HG02973 (cell line): ENCODE measurements at regions not wholly inside any gene's neighbourhood (a gene's known extent, or its start where the extent isn't known, plus 50 kb on each side); places are given as distances from the start of the nearest gene placed in this dataset.
"Not testable (repeated sequence)": the region's sequence is repeated elsewhere in the genome, so short reads cannot be mapped to it uniquely, and the experiment has no call there.

Experiments
- ATAC-seq: cut with Tn5 transposase; IDR thresholded peaks from one replicate; pipeline ENCODE4 v1.9.1; 2021; ENCODE audit warnings: moderate library complexity; ENCODE audit not compliant: unreplicated experiment

- no peak for ATAC-seq
These were observed 947.6 kb upstream of the MDGA2 start for GRCh38 chr14:48622980-48623379.

DNA sequence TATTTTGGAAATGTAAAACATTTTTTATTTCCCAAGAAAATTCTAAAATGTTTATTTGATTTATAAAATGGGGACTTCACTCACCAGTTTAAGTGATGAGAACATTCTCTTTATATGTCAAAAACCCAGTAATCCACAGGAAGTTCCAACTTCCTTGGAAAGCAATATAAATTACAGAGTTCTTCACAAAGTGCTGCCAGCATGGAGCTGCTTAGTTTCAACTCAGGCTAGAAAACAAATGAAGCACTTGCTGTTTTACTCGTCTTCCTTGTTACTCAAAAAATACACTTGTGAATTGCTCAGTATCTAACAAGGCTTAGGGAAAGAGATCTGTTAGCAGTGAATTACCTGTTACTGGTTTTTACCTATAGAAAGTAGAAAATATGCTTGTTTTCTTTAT is 942.7 kb upstream of the MDGA2 start:
- no peak for ATAC-seq

- no peak for ATAC-seq
These were observed 941.5 kb upstream of the MDGA2 start for GRCh38 chr14:48616931-48617330.

DNA sequence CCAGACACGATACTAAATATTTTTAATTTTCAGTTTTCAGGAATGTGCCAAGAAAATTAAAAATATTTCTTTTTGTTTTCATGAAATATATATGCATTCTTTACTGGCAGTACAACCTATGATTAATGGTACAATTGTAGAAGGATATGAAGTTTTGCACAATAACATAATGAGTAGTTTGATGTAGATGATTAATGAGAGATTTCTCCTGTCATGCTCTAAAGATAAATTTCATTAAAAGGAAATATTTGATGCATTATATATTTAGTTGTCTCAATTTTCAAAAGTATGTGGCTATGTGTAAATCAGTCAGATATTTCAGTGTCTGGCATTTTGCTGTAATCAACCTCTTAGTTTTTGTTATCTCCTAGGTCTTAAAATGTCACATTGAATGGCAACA is 940.2 kb upstream of the MDGA2 start:
- ATAC-seq: no peak

DNA sequence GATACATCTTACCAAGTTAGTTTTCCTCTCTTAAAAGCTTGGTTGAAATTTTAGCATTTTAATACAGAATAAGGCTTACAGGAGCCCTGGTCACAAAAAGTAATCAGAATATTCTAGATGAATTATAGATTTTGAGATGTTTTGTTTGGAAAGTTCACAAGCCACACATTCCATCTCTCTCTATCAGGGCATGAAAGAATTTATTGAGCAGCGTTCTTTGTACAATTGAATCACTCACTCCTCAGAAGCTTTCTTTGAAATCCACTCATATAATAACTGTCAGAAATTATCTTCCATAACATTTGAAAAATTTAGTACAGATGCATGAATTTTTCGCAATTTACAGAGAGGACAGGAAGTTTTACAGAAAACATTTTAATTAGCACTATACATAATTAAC is 938.6 kb upstream of the MDGA2 start:
- ATAC-seq: no peak

GRCh38 chr14:48606960-48607359 is 931.6 kb upstream of the MDGA2 start:
- ATAC-seq: not testable (repeated sequence)

GRCh38 chr14:48598458-48598857 is 923.1 kb upstream of the MDGA2 start:
- ATAC-seq: no peak

GRCh38 chr14:48586099-48586498 is 910.7 kb upstream of the MDGA2 start:
- ATAC-seq: no peak

DNA sequence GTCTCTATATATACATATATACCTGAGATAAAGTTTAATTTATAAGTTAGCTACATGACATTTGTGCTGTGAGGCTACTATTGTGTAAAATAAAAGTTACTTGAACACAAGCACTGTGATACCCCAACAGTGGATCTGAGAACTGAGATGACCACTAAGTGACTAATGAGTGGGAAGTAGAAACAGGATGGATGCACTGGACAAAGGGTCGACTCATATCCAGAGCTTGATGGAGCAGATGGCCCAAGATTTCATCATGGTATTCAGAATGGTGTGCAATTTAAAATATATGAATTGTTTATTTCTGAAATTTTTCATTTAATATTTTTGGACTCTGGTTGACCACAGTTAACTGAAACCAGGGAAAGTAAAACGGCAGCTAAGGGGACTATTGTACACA is 908.6 kb upstream of the MDGA2 start:
- ATAC-seq: peak; percentile 79

GRCh38 chr14:48582938-48583337 is 907.5 kb upstream of the MDGA2 start:
- ATAC-seq: no peak

DNA sequence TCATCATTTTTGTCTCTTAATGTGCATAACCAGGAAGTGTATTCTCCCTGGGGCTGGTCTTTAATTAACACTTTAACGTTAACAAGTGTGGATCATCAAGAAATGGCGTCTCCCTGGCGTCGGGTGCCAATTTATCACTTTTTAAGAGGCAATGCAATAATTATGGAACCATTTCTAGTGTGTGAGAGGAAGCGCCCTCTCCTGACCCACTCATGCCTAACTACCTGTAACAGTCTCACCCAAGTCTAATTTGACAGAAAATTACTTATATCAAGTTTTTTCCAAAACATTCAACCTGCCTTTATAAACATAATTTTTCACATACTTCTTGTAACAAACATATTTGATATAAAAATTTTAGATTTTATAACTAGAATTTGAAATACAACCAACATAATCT is 905.3 kb upstream of the MDGA2 start:
- no peak for ATAC-seq

GRCh38 chr14:48575772-48576171 is 900.4 kb upstream of the MDGA2 start:
- no peak for ATAC-seq

- no peak for ATAC-seq
These were observed 893.3 kb upstream of the MDGA2 start for GRCh38 chr14:48568688-48569087.

DNA sequence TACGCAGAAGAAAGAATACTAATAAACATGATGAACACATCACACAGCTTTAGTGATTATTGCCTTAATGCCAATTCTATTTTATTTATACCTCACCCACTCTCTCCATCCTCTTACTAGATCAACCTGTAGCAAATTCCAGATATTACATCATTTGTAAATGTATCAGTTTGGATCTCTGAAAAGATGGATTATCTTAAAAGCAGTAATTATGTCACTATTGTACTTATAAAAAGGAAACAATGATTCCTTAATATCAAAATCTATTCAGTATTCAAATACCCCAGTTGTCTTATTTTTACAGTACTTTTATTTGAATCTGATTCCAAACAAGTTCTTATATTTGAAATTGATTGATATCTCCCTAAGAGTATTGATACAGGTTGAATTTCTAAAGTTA is 892.8 kb upstream of the MDGA2 start:
- ATAC-seq: no peak

GRCh38 chr14:48563489-48563888 is 888.1 kb upstream of the MDGA2 start:
- no peak for ATAC-seq

DNA sequence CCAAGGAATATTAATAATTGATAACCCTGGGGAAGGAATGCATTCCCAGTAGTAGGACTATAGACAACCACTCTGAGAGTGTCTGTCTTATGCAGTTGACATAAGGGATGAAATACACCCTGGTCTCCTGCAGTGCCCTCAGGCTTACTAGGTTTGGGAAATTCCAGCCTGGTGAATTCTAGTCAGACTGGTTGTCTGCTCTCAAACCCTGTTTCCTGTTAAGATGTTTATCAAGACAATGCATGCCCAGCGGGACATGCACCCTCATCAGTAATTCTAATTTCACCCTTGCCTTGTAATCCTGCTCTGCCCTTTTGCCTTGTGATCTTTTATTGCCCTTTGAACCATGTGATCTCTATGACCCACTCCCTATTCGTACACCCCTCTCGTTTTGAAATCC is 886.0 kb upstream of the MDGA2 start:
- not testable (repeated sequence) for ATAC-seq

- ATAC-seq: no peak
These were observed 885.0 kb upstream of the MDGA2 start for GRCh38 chr14:48560421-48560820.

DNA sequence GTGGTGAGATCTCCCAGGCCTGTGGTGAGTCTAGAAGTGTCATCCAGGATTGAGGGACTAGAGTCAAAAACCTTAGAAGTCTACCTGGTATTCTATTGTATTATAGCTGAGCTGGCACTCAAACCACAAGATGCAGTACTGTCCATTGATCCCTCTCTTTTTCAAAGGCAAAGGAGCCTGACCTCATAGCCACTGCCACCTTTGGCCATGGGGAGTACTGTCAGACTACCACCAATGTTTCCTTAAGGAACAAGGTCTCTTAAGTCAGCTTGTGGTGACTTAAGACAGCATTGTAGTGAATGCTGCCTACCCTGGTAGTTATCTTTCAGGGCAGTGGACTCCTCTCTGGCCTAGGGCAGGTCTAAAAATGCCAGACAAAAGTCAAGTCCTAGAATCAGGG is 878.0 kb upstream of the MDGA2 start:
- no peak for ATAC-seq

- ATAC-seq: no peak
These were observed 871.6 kb upstream of the MDGA2 start for GRCh38 chr14:48546996-48547395.

DNA sequence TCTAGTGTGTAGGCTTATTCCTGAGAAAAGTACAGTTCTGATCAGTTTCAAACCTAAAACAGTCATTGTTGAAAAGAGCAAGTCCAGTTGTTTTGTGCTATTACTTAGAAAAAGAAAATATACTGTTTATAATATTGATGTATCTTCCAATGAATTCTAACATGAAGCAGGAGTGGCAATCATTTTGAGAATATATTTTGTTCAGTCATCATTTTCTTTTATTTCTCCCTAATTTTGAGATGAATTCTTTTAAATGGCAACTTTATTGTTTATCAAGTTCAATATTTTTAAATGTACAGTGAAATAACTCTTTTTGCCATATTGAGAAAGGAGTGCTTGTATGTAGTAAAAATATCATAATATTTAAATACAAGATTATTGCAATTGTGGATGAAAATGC is 862.2 kb upstream of the MDGA2 start:
- ATAC-seq: no peak

DNA sequence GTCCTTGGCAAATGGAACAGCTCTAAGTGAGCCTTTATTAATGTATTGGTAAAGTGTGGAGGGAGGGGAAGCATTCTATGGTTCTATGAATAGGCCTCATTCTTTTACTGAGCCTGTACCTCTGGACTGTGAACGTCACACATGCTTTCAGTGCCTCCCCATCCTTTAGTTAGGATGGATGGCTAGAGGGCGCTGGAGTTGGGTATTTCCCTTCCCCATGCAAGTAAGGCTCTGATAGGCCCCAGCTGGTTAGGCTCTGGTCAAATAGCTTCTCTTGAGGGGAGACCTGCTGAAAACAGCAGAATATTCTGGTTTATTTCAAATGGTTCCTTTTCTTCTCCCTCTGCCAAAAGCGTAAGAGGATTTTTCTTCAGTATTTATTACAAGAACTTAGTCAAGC is 860.9 kb upstream of the MDGA2 start:
- no peak for ATAC-seq

DNA sequence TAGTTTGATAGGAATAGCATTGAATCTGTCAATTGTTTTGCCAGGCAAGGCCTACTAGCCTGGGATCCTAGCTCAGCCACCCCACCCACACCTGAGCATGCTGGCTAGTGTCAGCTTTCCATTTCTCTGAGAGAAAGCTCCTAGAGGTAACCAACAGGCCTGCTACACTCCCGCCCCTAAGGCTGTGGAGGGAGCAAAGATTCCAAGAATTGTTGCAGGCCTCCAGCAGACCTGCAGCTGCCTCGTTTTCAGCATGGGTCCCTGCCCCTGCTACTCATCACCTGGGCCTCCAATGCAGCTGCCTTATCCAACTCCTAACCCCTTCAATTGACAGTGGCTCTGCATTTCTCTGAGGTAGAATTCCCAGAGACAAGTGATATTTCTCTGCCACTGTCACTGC is 852.4 kb upstream of the MDGA2 start:
- no peak for ATAC-seq

DNA sequence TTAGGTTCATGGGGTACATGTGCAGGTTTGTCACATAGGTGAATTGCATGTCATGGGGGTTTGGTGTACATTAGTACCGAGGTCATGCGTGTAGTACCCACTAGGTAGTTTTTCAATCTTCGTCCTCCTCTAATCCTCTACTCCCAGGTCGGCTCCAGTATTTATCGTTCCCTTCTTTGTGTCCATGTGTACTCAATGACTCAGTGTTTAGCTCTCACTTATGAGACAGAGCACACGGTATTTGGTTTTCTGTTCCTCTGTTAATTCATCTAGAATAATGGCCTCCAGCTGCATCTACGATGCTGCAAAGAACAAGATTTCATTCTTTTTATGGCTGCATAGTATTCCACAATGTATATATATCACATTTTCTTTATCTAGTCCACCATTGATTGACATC is 850.9 kb upstream of the MDGA2 start:
- ATAC-seq: no peak

DNA sequence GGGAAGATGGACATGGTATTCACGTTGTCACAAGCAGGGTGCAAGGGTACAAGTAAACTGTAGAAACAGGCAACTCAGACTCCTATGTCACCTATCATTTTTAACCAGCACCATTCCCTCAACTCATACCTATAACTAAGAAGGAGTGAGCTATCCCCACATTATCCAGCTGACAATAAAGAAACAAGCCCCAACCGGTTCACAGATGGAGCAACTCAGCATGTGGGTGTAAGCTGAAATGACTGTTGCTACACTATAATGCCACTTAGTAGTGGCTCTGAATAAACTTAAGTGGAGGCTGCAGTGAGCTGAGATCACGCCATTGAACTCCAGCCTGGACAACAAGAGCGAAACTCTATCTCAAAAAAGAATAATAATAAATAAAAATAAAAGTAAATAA is 829.5 kb upstream of the MDGA2 start:
- no peak for ATAC-seq
